GM12874 (cell line): ENCODE measurements at regions not wholly inside any gene's neighbourhood (a gene's known extent, or its start where the extent isn't known, plus 50 kb on each side); places are given as distances from the start of the nearest gene placed in this dataset.
A peak's percentile ranks its signal among the peaks of the same experiment; 100 is the strongest.

Experiments used
- TF ChIP-seq, protein P1 (sequence below): IDR thresholded peaks from 2 replicates; pipeline ENCODE4 v1.5.1; 2011; ENCODE audit warnings: low read depth, mild to moderate bottlenecking, control low read depth, low read length, moderate library complexity; ENCODE audit not compliant: insufficient read depth

DNA sequence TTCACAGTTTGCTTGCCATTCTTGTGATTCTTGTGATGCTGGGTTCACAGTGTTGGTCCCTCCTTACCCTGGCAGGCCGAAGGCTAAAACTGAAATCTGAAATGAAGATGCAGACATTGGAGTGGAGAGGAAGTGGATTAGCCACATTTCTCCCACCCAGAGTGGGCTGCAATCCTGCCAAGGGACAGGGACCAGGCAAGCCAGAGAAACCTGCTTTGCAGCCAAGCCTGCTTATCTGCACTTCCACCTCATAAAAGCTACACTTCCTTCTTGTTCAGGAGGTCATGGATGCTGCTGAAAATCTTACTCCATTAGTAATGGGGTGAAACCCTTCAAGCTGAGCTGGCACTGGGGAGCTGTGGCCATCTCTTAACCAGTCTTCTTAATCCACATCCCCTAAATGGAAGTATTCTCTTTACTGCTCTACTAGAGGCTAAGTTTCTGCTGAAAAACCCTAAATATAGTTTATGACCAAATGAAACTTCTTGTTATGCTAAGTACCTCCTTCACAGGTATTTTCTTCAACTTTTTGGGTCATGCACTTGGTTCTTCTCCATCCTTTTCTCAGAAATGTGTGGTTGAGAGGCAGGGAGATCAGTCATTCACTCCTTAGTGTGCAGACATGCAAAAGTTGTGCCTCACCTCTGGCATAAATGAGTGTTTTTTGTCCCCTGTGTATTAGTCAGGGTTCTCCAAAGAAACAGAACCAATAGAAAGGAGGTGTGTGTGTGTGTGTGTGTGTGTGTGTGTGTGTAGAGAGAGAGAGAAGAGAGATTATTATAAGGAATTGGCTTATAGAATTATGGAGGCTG lies 133.9 kb upstream of the BMAL1 start:
- TF ChIP-seq, protein P1, sequence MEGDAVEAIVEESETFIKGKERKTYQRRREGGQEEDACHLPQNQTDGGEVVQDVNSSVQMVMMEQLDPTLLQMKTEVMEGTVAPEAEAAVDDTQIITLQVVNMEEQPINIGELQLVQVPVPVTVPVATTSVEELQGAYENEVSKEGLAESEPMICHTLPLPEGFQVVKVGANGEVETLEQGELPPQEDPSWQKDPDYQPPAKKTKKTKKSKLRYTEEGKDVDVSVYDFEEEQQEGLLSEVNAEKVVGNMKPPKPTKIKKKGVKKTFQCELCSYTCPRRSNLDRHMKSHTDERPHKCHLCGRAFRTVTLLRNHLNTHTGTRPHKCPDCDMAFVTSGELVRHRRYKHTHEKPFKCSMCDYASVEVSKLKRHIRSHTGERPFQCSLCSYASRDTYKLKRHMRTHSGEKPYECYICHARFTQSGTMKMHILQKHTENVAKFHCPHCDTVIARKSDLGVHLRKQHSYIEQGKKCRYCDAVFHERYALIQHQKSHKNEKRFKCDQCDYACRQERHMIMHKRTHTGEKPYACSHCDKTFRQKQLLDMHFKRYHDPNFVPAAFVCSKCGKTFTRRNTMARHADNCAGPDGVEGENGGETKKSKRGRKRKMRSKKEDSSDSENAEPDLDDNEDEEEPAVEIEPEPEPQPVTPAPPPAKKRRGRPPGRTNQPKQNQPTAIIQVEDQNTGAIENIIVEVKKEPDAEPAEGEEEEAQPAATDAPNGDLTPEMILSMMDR: no peak

DNA sequence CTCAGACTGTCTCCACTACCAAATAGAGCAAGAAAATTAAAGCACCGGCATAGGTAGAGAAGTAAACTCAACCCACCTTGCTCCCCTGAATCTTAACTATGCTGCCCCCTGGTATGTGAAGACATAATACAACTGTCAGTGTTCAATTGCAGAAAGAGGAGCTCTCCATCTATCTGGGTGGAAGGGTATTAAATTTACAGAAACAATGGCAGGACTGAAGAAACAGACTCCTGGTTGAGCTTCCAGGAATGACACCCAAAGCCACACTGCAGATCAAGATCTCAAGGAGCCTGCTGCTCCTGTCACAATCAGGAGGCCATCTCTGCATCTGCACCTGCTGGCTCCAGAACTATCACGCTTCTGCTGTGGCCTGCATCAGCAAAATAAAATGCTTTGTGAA lies 132.1 kb upstream of the BMAL1 start:
- TF ChIP-seq, protein P1: no peak

DNA sequence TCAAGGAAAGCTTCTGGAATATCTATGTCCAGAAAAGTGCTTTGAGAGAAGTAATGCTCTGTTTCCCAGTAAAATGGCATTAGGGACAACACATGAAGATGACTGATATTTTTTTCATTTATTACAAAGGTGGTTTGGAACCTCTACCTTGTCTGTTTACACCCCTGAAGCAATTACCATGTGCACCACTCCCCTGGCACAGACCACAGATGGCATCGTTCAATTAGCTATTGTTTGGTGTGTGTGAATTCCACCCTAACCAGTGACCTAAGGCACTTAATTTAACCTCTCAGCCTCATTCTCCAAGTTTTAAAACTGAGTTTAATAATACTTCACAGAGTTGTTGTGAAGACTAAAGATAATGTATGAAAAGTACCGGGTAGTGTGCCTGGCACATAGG lies 127.6 kb upstream of the BMAL1 start:
- TF ChIP-seq, protein P1: no peak

DNA sequence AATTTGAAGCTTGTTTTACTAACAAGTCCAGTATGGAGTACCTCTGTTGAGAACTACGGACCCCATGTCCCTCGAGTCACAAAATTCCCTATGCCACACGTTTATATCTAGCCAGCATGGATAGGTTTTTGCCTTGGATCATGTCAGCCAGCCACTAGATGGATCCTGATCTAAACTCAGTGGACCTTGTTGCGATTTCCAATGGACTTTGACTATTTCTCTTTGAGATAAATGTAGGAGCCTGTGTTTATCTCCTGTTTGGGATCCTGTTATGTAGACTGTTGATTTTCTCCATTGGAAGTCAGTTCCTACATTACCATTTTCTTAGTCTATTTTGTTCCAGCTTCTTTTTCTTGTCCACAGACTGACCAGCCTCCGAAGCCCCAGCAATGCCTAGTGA lies 127.1 kb upstream of the BMAL1 start:
- TF ChIP-seq, protein P1: no peak

DNA sequence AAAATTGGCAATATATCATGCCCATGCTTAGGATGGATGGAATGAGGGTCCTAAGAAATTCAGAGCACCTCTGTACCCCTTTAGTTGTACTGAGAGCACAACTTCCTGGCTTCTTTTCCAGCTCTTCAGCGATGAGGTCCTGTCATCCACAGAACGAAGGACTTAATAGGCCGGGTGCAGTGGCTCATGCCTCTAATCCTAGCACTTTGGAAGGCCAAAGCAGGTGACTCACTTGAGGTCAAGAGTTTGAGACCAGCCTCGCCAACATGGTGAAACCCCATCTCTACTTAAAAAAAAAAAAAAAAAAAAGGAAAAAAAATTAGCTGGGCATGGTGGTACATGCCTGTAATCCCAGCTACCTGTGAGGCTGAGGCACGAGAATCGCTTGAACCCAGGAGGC lies 125.3 kb upstream of the BMAL1 start:
- TF ChIP-seq, protein P1: no peak

DNA sequence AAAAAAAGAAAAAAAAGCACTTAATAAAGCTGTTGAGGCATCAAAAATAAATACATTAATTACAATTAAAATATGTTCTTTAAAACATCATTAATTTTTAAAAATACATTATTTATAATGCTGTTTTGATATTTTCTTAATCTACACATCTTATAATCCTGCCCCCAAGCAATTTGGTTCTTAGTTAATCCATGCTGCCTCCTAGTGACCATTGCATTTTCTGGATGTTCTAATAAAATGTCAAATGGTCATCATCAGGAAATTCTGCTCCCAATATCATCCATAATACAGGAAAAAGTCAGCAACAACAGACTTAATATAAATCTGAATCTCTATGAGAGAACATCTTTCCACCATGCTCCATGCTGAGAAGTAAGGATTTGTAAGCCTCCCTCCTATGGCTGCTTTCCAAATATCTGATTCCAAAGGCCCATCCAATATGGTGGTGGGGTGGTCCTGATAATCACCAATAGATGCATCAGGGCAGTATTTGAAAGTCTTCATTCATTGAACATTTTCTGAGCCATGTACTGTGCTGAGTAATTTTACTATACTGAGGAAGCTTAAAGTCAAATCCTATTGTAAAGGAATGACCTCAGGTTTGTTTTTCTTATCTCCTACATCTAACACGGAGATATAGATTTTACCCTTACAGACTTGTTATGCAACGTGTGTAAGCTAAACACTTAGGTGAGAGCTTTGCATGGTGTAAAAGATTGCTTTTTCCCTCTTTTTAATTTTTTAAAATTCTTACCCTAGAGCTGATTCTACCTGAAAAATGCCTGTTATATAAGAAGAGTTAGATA lies 124.7 kb upstream of the BMAL1 start:
- TF ChIP-seq, protein P1: peak; percentile 38; the same call in 1 of the 2 replicates

DNA sequence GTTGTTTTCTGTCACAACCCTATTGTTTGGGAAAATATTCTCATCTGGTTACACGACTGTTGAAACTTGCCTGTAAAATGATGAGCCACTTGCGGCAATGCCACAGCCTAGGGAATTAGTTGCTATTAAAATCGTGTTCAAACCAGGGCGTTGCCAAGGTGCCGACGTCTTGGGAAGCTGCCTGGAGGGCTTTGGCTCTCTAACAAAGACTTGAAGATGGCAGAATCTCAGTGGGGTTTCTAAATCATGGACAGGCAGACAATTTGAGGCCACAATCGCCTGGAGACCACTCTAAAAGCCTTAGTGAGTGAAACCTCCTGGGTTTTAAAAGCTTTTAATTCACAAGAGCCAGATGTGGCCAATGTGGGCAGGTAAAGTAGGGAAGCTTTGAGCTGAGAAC lies 117.2 kb upstream of the BMAL1 start:
- TF ChIP-seq, protein P1: no peak
